SU-DHL-6 (cell line): ENCODE measurements at regions not wholly inside any gene's neighbourhood (a gene's known extent, or its start where the extent isn't known, plus 50 kb on each side); places are given as distances from the start of the nearest gene placed in this dataset.

Source experiments
- CTCF ChIP-seq: fragments of 200-600 bp; sonication (generic); IDR thresholded peaks from one replicate; pipeline ENCODE4 v1.5.1; 2017; ENCODE audit warnings: antibody characterized with exemption, mild to moderate bottlenecking, low read length, moderate library complexity; ENCODE audit not compliant: insufficient read depth, poor library complexity, severe bottlenecking
- EZH2phosphoT487 ChIP-seq: fragments of 200-600 bp; sonication (generic), shearing (Covaris generic); conservative IDR thresholded peaks from 2 replicates; pipeline ENCODE4 v1.6.1; 2018; ENCODE audit warnings: mild to moderate bottlenecking, antibody characterized with exemption, low read length, moderate library complexity, mixed read lengths

- TF ChIP-seq CTCF (no peak), EZH2phosphoT487 (no peak)
Observed at GRCh38 chr4:179894066-179894778, 2349.0 kb upstream of the TENM3 start.
